ENCODE measurements at regions not wholly inside any gene's neighbourhood (a gene's known extent, or its start where the extent isn't known, plus 50 kb on each side); places are given as distances from the start of the nearest gene placed in this dataset.

GRCh38 chr4:41435510-41435909, 102.4 kb upstream of the LIMCH1 start:
- ChIA-PET SMC1A (ENCODE audit: uncharacterized antibody, unreplicated experiment) (no interaction called here), CTCF (no interaction called here), POLR2A (interaction anchor here (0.6 kb wide), 1 partner anchor 100 kb away, joined by 5 read pairs; no protein-coding TSS in a partner anchor), RAD21 (ENCODE audit: unreplicated experiment) (no interaction called here)
- Histone ChIP-seq H3K9ac (ENCODE audit: control insufficient read depth, insufficient read depth, low read length) (no peak overlapping the region), H3K36me3 (ENCODE audit: control insufficient read depth in 2 of 2, insufficient read depth in 2 of 2, low read length in 1 of 2) (no peaks in the 10 kb centered on the region), H3K27me3 (replicated peaks in 1 of 2; ENCODE audit: control insufficient read depth in 2 of 2, insufficient read depth in 2 of 2, low read length in 1 of 2) (no peaks in the 10 kb centered on the region), H3K4me1 (ENCODE audit: control insufficient read depth, insufficient read depth, low read length) (no peaks in the 10 kb centered on the region), H3K9me3 (replicated peaks; ENCODE audit: control insufficient read depth, insufficient read depth, low read length) (no peaks in the 10 kb centered on the region), H3K27ac (ENCODE audit: control insufficient read depth, insufficient read depth) (no peak overlapping the region), H3K4me3 (no peak overlapping the region), H2AFZ (ENCODE audit: control insufficient read depth, low read depth, low read length) (no peak overlapping the region), H3K4me2 (ENCODE audit: control insufficient read depth, insufficient read depth) (no peak overlapping the region), H3K79me2 (ENCODE audit: control insufficient read depth, insufficient read depth, low read length) (no peaks in the 10 kb centered on the region), H4K20me1 (ENCODE audit: control insufficient read depth, insufficient read depth) (no peaks in the 10 kb centered on the region)
- DNase-seq (ENCODE audit: low read depth, low spot score) (no peak), FAIRE-seq (no peak), ATAC-seq (no peak)
- in situ Hi-C loops (cut with MboI) (no loop called here), intact Hi-C loops (cut with micrococcal nuclease; ENCODE audit: unreplicated experiment) (no loop called here)
- 83% methylated on average over 1 of the region's 1 CpG for WGBS (ENCODE audit: insufficient coverage, insufficient replicate concordance, low lambda C conversion rate, missing lambda C conversion rate)
- no TSS peak for BruUV-seq (replicated peaks)
- TF ChIP-seq CBFB (IDR thresholded peaks at IDR 0.05; ENCODE audit: low read depth) = no peak
- no peak for TF ChIP-seq TCF7 (IDR thresholded peaks at IDR 0.05; ENCODE audit: borderline replicate concordance)
- TF ChIP-seq YBX1 (IDR thresholded peaks at IDR 0.05) = no peak
- no peak for TF ChIP-seq CHD4 (IDR thresholded peaks at IDR 0.05)
- no peak for TF ChIP-seq ASH2L (IDR thresholded peaks at IDR 0.05; ENCODE audit: borderline replicate concordance, low read depth)
- no peak for TF ChIP-seq YY1 (IDR thresholded peaks at IDR 0.05; ENCODE audit: low read depth, low read length)
- TF ChIP-seq GATAD2B (conservative IDR thresholded peaks at IDR 0.05; ENCODE audit: low read depth) = no peak
- TF ChIP-seq USF2 (IDR thresholded peaks at IDR 0.05; ENCODE audit: borderline replicate concordance, low read depth, low read length) = no peak
- no peak for TF ChIP-seq IKZF2 (IDR thresholded peaks at IDR 0.05)
- no peak for TF ChIP-seq TARDBP (IDR thresholded peaks at IDR 0.05; ENCODE audit: borderline replicate concordance)
- TF ChIP-seq LARP7 (IDR thresholded peaks at IDR 0.05) = no peak
- TF ChIP-seq ZBTB33 (IDR thresholded peaks at IDR 0.05) = no peak
- TF ChIP-seq CUX1 (IDR thresholded peaks at IDR 0.05; ENCODE audit: insufficient replicate concordance, low read depth, low read length) = no peak
- TF ChIP-seq NFYA (IDR thresholded peaks at IDR 0.05; ENCODE audit: borderline replicate concordance, low read depth, low read length) = no peak
- no peak for TF ChIP-seq SUZ12 (IDR thresholded peaks at IDR 0.05; ENCODE audit: unreplicated experiment)
- no peak for TF ChIP-seq NKRF (conservative IDR thresholded peaks at IDR 0.05)
- TF ChIP-seq EED (IDR thresholded peaks at IDR 0.05; ENCODE audit: low read depth) = no peak
